CD4-positive, alpha-beta memory T cell (primary cell): ENCODE measurements at regions not wholly inside any gene's neighbourhood (a gene's known extent, or its start where the extent isn't known, plus 50 kb on each side); places are given as distances from the start of the nearest gene placed in this dataset.

Experiments used
- CTCF ChIA-PET: fragments of 350-600 bp; sonication (Branson Sonifier 250); formaldehyde crosslinking; loops from one replicate; lab custom pipeline; 2021; ENCODE audit warnings: inconsistent platforms; ENCODE audit not compliant: partially characterized antibody; lab: Charles Lee
- POLR2A ChIA-PET: fragments of 350-600 bp; sonication (Branson Sonifier 250); formaldehyde crosslinking; loops from one replicate; lab custom pipeline; 2021; ENCODE audit not compliant: partially characterized antibody; lab: Charles Lee
- DNase-seq, 5 donors: peaks; one replicate each; pipeline versions ENCODE4 v3.0.0 to v3.0.0-alpha.2; 2020 to 2022; ENCODE audit warnings: mixed read lengths in 1 of 5
- H3K27ac ChIP-seq: one replicate; pipeline ENCODE4 v1.7.0; 2013; ENCODE audit warnings: low read depth, low read length
- H3K27me3 ChIP-seq: 2 replicates; pipeline ENCODE4 v1.7.0; 2013; ENCODE audit warnings: mild to moderate bottlenecking, low read length, moderate library complexity; ENCODE audit not compliant: insufficient read depth
- H3K36me3 ChIP-seq: 2 replicates; pipeline ENCODE4 v1.7.0; 2013; ENCODE audit warnings: mild to moderate bottlenecking, low read length, moderate library complexity; ENCODE audit not compliant: insufficient read depth
- H3K4me1 ChIP-seq: 2 replicates; pipeline ENCODE4 v1.7.0; 2013; ENCODE audit warnings: mild to moderate bottlenecking, low read length, moderate library complexity; ENCODE audit not compliant: insufficient read depth
- H3K4me3 ChIP-seq, 2 donors: one replicate each; pipeline ENCODE4 v1.7.0; 2013; ENCODE audit warnings: low read length in 2 of 2, mild to moderate bottlenecking in 1 of 2
- H3K9me3 ChIP-seq, 2 donors: one replicate each; pipeline ENCODE4 v1.7.0; 2013; ENCODE audit warnings: low read length in 2 of 2, control low read depth in 1 of 2; ENCODE audit not compliant: control insufficient read depth in 1 of 2
- H3K27ac Mint-ChIP-seq, 7 donors: one replicate each; pipeline ENCODE4 v1.8.0; 2020 to 2021; ENCODE audit warnings: mixed read lengths in 7 of 7, mild to moderate bottlenecking in 6 of 7, inconsistent platforms in 3 of 7, moderate library complexity in 3 of 7
- H3K27me3 Mint-ChIP-seq, 2 donors: one replicate each; pipeline ENCODE4 v1.8.0; 2020 to 2021; ENCODE audit warnings: mixed read lengths in 2 of 2
- H3K36me3 Mint-ChIP-seq, 2 donors: one replicate each; pipeline ENCODE4 v1.8.0; 2020 to 2021; ENCODE audit warnings: mixed read lengths in 2 of 2, inconsistent platforms in 1 of 2, mild to moderate bottlenecking in 1 of 2
- H3K4me1 Mint-ChIP-seq, 4 donors: one replicate each; pipeline ENCODE4 v1.8.0; 2020 to 2021; ENCODE audit warnings: mixed read lengths in 4 of 4, mild to moderate bottlenecking in 1 of 4
- H3K4me3 Mint-ChIP-seq, 8 donors: one replicate each; pipeline ENCODE4 v1.8.0; 2020 to 2021; ENCODE audit warnings: mixed read lengths in 8 of 8, mild to moderate bottlenecking in 7 of 8, moderate library complexity in 6 of 8, inconsistent platforms in 3 of 8
- H3K9me3 Mint-ChIP-seq, 8 donors: one replicate each; pipeline ENCODE4 v1.8.0; 2020 to 2021; ENCODE audit warnings: mixed read lengths in 8 of 8, mild to moderate bottlenecking in 5 of 8, inconsistent platforms in 3 of 8, moderate library complexity in 1 of 8
- intact Hi-C: fragments of 100-400 bp; cut with micrococcal nuclease; formaldehyde crosslinking; loops from one replicate; pipeline ENCODE4 v1.15.1; 2023

DNA sequence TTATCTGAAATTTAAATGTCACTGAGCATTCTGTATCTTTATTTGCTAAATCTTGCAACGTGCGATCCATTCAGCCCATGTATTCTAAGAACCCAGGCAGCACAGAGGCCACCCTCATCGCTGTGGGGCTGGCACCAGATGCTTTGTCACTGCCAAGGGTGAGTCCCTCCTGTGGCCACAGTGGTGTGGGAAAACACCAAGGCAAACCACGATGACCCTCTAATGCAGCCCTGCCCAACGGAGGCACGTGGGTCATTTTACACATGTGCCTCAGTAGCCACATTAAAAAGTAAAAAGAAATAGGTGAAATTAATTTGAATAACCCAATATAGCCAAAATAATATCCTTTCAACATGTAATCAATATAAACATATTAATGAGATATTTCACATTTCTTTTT, 221.7 kb downstream of the UNC5CL start:
- ChIA-PET CTCF (no interaction called here), POLR2A (no interaction called here)
- intact Hi-C loops: no loop called here
- no peaks in the 10 kb centered on the region for H3K36me3 ChIP-seq
- no peaks in the 10 kb centered on the region for H3K4me1 ChIP-seq
- no peaks in the 10 kb centered on the region for H3K9me3 ChIP-seq
- H3K27ac ChIP-seq: no peak overlapping the region
- Mint-ChIP-seq H3K4me1 (no peaks in the 10 kb centered on the region), H3K36me3 (no peaks in the 10 kb centered on the region), H3K4me3 (no peak overlapping the region), H3K27ac (no peak overlapping the region), H3K9me3 (no peaks in the 10 kb centered on the region), H3K27me3 (peaks cover 3 to 10% of the 10 kb centered on the region in 2 donors)
- no peak overlapping the region for H3K4me3 ChIP-seq
- no peaks in the 10 kb centered on the region for H3K27me3 ChIP-seq
- no peak for DNase-seq

DNA sequence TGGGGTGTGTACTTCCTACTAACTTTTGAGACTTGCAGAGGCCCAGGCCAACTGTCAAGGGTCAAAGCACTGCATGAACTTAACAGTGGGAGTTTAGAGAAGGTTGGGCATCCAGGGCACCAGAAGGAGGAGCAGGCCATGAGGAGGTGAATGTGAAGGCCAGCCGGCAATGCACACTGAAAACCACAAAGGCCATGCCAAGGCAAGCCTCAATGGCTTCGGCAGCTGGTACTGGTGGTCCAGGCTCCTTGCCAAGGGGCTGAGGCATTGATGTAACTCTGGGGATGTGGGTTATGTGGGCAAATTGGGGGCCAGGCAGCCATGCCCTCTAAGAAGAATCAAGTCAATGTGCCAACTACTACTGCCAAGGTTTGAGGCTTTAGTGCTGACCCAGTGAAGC, 222.4 kb downstream of the UNC5CL start:
- Mint-ChIP-seq H3K4me3 (no peak overlapping the region), H3K4me1 (no peaks in the 10 kb centered on the region), H3K27ac (no peak overlapping the region), H3K36me3 (no peaks in the 10 kb centered on the region), H3K9me3 (no peaks in the 10 kb centered on the region), H3K27me3 (peaks cover 3 to 10% of the 10 kb centered on the region in 2 donors)
- intact Hi-C loops: no loop called here
- no peak overlapping the region for H3K27ac ChIP-seq
- no peaks in the 10 kb centered on the region for H3K4me1 ChIP-seq
- no peaks in the 10 kb centered on the region for H3K36me3 ChIP-seq
- H3K9me3 ChIP-seq: no peaks in the 10 kb centered on the region
- ChIA-PET CTCF (no interaction called here), POLR2A (no interaction called here)
- H3K4me3 ChIP-seq: no peak overlapping the region
- DNase-seq: no peak
- no peaks in the 10 kb centered on the region for H3K27me3 ChIP-seq

DNA sequence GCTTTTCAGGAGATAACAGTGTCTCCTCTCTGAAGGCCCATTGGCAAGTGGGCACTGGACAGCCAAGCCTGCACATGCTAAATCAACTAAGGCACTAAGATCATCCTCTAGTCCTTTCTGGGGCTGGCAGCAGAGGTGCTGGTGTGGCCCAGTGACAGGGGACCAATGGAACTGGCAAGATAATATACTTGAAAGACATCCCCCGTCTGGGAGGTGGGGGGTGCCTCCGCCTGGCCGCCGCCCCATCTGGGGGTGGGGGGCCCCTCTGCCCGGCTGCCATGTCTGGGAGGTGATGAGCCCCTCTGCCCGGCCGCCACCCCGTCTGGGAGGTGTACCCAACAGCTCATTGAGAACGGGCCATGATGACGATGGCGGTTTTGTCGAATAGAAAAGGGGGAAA, 223.3 kb downstream of the UNC5CL start:
- intact Hi-C loops: no loop called here
- no peak for DNase-seq
- no peaks in the 10 kb centered on the region for H3K27me3 ChIP-seq
- Mint-ChIP-seq H3K27ac (no peak overlapping the region), H3K9me3 (no peaks in the 10 kb centered on the region), H3K27me3 (peaks cover 3 to 7% of the 10 kb centered on the region in 2 donors), H3K4me3 (no peak overlapping the region), H3K36me3 (no peaks in the 10 kb centered on the region), H3K4me1 (no peaks in the 10 kb centered on the region)
- H3K4me1 ChIP-seq: no peaks in the 10 kb centered on the region
- POLR2A ChIA-PET: no interaction called here
- CTCF ChIA-PET: no interaction called here
- H3K36me3 ChIP-seq: no peaks in the 10 kb centered on the region
- H3K9me3 ChIP-seq: no peaks in the 10 kb centered on the region
- H3K4me3 ChIP-seq: no peak overlapping the region
- H3K27ac ChIP-seq: no peak overlapping the region

DNA sequence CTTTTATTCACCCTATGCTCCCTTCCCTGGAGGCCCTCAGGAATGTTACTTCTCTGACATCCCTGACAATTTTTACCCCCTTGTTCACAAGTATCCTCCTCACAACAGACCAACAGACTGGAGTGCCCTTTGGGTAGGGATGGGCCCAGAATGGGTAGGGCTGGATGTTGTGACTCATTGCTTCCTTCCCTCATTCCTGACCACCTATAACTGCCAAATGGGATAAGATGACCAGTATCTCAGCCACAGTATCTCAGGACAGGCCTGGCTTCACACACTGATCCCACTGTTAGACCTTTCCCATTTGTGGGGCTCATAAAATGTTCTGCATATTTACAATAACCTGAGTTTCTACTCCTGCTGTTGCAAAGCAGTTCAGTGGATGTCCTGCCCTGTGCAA, 223.0 kb upstream of the LRFN2 start:
- ChIA-PET POLR2A (no interaction called here), CTCF (no interaction called here)
- H3K36me3 Mint-ChIP-seq: no peaks in the 10 kb centered on the region
- intact Hi-C loops: no loop called here
- Histone ChIP-seq H3K4me3 (no peak overlapping the region), H3K9me3 (no peaks in the 10 kb centered on the region), H3K4me1 (no peaks in the 10 kb centered on the region), H3K36me3 (no peaks in the 10 kb centered on the region), H3K27me3 (no peaks in the 10 kb centered on the region), H3K27ac (no peak overlapping the region)
- no peaks in the 10 kb centered on the region for H3K9me3 Mint-ChIP-seq
- peaks cover 0 to 4% of the 10 kb centered on the region in 2 donors for H3K27me3 Mint-ChIP-seq
- no peak overlapping the region for H3K4me3 Mint-ChIP-seq
- H3K4me1 Mint-ChIP-seq: no peaks in the 10 kb centered on the region
- DNase-seq: no peak
- no peak overlapping the region for H3K27ac Mint-ChIP-seq

DNA sequence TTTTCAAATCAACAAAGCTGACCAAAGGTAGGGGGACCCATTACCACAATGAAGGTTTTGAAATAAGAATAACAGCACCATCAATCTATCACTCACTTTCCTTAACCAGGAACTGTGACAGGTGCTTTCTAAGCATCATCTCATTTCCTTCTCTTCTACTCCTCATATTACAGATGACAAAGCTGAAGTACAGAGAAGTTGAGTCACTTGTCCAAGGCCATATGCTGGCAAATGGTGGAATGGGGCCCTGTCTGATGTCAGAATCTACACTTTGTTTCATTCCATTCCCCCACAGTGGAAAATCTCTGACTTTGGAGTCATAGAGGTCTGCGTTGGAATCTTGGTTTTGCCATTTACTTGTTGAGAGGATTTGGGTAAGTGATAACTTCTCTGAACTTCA, 222.5 kb upstream of the LRFN2 start:
- ChIA-PET POLR2A (no interaction called here), CTCF (no interaction called here)
- no peaks in the 10 kb centered on the region for H3K4me1 ChIP-seq
- DNase-seq: no peak
- Mint-ChIP-seq H3K4me3 (no peak overlapping the region), H3K27ac (no peak overlapping the region), H3K9me3 (no peaks in the 10 kb centered on the region), H3K4me1 (no peaks in the 10 kb centered on the region), H3K36me3 (no peaks in the 10 kb centered on the region), H3K27me3 (peaks cover 0 to 4% of the 10 kb centered on the region in 2 donors)
- no peaks in the 10 kb centered on the region for H3K9me3 ChIP-seq
- H3K36me3 ChIP-seq: no peaks in the 10 kb centered on the region
- intact Hi-C loops: no loop called here
- no peak overlapping the region for H3K27ac ChIP-seq
- H3K4me3 ChIP-seq: no peak overlapping the region
- H3K27me3 ChIP-seq: no peaks in the 10 kb centered on the region

DNA sequence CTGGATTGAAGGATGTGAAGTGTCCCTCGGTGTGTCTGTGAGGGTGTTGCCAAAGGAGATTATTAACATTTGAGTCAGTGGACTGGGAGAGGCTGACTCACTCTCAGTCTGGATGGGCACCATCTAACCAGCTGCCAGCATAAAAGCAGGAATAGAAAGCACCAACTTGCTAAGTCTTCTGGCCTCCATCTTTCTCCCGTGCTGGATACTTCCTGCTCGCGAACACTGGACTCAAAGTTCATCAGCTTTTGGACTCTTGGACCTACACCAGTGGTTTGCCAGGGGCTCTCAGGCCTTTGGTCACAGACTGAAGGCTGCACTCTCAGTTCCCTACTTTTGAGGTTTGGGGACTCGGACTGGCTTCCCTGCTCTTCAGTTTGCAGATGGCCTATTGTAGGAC, 220.3 kb upstream of the LRFN2 start:
- no peaks in the 10 kb centered on the region for H3K36me3 ChIP-seq
- H3K4me3 ChIP-seq: no peak overlapping the region
- ChIA-PET POLR2A (no interaction called here), CTCF (no interaction called here)
- no peak overlapping the region for H3K27ac ChIP-seq
- intact Hi-C loops: no loop called here
- Mint-ChIP-seq H3K27ac (no peak overlapping the region), H3K4me1 (no peaks in the 10 kb centered on the region), H3K36me3 (no peaks in the 10 kb centered on the region), H3K9me3 (no peaks in the 10 kb centered on the region), H3K27me3 (peaks cover 0 to 2% of the 10 kb centered on the region in 2 donors), H3K4me3 (no peak overlapping the region)
- H3K9me3 ChIP-seq: no peaks in the 10 kb centered on the region
- DNase-seq: no peak
- H3K4me1 ChIP-seq: no peaks in the 10 kb centered on the region
- no peaks in the 10 kb centered on the region for H3K27me3 ChIP-seq

DNA sequence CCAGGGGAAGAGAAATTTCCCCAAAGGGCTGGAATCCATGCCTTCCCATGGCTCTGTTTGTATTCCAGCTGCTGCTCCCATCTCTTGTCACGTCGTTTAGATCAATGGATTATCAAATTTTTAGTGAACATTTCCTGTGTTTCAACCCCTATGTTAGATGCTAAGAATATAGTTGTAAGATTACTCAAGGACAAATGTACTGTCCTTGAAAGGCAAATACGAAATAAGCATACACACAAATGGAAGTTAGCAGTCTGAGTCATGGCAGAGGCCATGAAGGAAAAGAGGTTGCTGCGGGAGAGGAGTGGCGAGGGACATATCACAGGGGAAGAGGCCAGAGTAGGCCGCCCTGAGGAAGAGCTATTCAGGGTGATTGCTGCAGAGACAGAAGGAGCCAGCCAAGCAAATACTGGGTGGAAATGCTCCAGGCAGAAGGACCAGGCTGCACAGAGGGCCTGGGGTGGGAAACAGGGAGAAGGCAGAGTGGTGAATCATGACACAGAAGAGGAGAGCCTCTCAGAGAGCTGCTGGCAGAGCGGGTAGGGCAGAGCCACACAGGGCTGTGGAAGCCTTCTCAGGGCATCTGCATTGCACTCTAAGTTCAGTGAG, 219.2 kb upstream of the LRFN2 start:
- no peak overlapping the region for H3K4me3 ChIP-seq
- H3K4me3 Mint-ChIP-seq: no peak overlapping the region
- H3K9me3 ChIP-seq: no peaks in the 10 kb centered on the region
- DNase-seq: no peak
- no peak overlapping the region for H3K27ac ChIP-seq
- peaks cover 0 to 2% of the 10 kb centered on the region in 2 donors for H3K27me3 Mint-ChIP-seq
- peaks cover 0 to 2% (median 0%) of the 10 kb centered on the region in 4 donors for H3K4me1 Mint-ChIP-seq
- H3K36me3 ChIP-seq: no peaks in the 10 kb centered on the region
- H3K4me1 ChIP-seq: no peaks in the 10 kb centered on the region
- ChIA-PET CTCF (no interaction called here), POLR2A (no interaction called here)
- H3K27ac Mint-ChIP-seq: no peak overlapping the region
- no peaks in the 10 kb centered on the region for H3K36me3 Mint-ChIP-seq
- intact Hi-C loops: no loop called here
- no peaks in the 10 kb centered on the region for H3K27me3 ChIP-seq
- no peaks in the 10 kb centered on the region for H3K9me3 Mint-ChIP-seq

DNA sequence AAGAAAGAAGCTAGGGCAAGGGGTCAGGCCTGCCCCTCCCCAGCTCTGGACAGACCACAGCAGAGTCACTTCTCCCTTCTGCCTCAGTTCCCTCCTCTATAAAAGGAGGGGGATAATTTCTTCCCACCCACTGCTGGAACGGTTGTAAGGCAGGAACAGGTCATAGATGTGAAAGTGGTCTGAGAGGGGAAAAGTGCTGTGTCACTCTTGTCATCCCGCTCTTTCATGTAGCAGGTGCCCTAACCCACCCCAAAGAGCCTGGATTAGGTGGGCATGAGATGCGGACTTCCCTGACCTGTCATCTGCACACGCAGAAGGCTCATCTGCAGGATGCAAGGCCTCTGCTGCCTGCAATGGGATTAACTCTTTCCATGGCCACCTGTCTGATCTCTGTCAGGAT, 218.2 kb upstream of the LRFN2 start:
- intact Hi-C loops: no loop called here
- Mint-ChIP-seq H3K4me1 (peaks cover 0 to 2% (median 0%) of the 10 kb centered on the region in 4 donors), H3K27ac (no peak overlapping the region), H3K27me3 (peaks cover 0 to 2% of the 10 kb centered on the region in 2 donors), H3K36me3 (no peaks in the 10 kb centered on the region), H3K9me3 (no peaks in the 10 kb centered on the region), H3K4me3 (no peak overlapping the region)
- Histone ChIP-seq H3K27ac (no peak overlapping the region), H3K4me3 (no peak overlapping the region), H3K9me3 (no peaks in the 10 kb centered on the region), H3K36me3 (no peaks in the 10 kb centered on the region), H3K4me1 (no peaks in the 10 kb centered on the region), H3K27me3 (no peaks in the 10 kb centered on the region)
- no peak for DNase-seq
- ChIA-PET CTCF (no interaction called here), POLR2A (no interaction called here)
